NB4 (cell line): ENCODE measurements at regions not wholly inside any gene's neighbourhood (a gene's known extent, or its start where the extent isn't known, plus 50 kb on each side); places are given as distances from the start of the nearest gene placed in this dataset.

Source experiments
- CTCF ChIP-seq: IDR thresholded peaks from one replicate; pipeline ENCODE4 v1.5.1; 2012; ENCODE audit warnings: low read depth, low read length
- MAX ChIP-seq: IDR thresholded peaks from 2 replicates; pipeline ENCODE4 v1.6.1; 2011; ENCODE audit warnings: low read depth, low read length

- no peak for TF ChIP-seq CTCF
- TF ChIP-seq MAX = no peak
Observed at GRCh38 chr21:16311229-16311628, 581.4 kb downstream of the USP25 start.
